HEK293 (cell line): ENCODE measurements at regions not wholly inside any gene's neighbourhood (a gene's known extent, or its start where the extent isn't known, plus 50 kb on each side); places are given as distances from the start of the nearest gene placed in this dataset.

Experiments used
- CTCF ChIA-PET: fragments of 350-600 bp; formaldehyde crosslinking; extraction: SDS; loops from one replicate; lab custom pipeline; 2021; ENCODE audit warnings: antibody characterized with exemption; lab: Yijun Ruan, JAX
- POLR2A ChIA-PET: fragments of 300-600 bp; formaldehyde crosslinking; extraction: SDS; loops from one replicate; lab custom pipeline; 2020; ENCODE audit warnings: antibody characterized with exemption, inconsistent platforms; lab: Yijun Ruan, JAX
- H3K27ac ChIP-seq: fragments of 200-500 bp; sonication (Bioruptor generic); 2 replicates; pipeline ENCODE4 v1.5.1; 2014; ENCODE audit warnings: low read depth, low read length, control low read depth, inconsistent platforms; ENCODE audit errors: extremely low read depth
- H3K36me3 ChIP-seq, 2 experiments: fragments of 200-500 bp in 1 of 2; sonication (Bioruptor generic) in 1 of 2; 1 replicate in 1 of 2; 2 replicates in 1 of 2; pipeline ENCODE4 v1.5.1; 2014 to 2017; ENCODE audit warnings: inconsistent platforms in 2 of 2, low read length in 2 of 2; ENCODE audit not compliant: control insufficient read depth in 2 of 2, insufficient read depth in 1 of 2
- H3K4me1 ChIP-seq: fragments of 200-500 bp; sonication (Bioruptor generic); 2 replicates; pipeline ENCODE4 v1.5.1; 2014; ENCODE audit warnings: mild to moderate bottlenecking, low read length, inconsistent platforms; ENCODE audit not compliant: control insufficient read depth, insufficient read depth
- H3K4me3 ChIP-seq: 2 replicates; pipeline ENCODE4 v1.5.1; 2011; ENCODE audit warnings: low read depth, mild to moderate bottlenecking, control low read depth, low read length, moderate library complexity
- H3K9me3 ChIP-seq: fragments of 200-500 bp; sonication (Bioruptor generic); 2 replicates; pipeline ENCODE4 v1.5.1; 2014; ENCODE audit warnings: low read depth, low read length, inconsistent platforms; ENCODE audit not compliant: control insufficient read depth, insufficient read depth
- PRDM1 ChIP-seq: fragments of 450-650 bp; formaldehyde crosslinking; IDR thresholded peaks from 2 replicates; pipeline ENCODE4; 2016; ENCODE audit warnings: missing biosample characterization, missing genetic modification characterization
- WT1 ChIP-seq: fragments of 450-650 bp; formaldehyde crosslinking; IDR thresholded peaks from 2 replicates; pipeline ENCODE4 v1.5.1; 2016; ENCODE audit warnings: missing biosample characterization, missing genetic modification characterization
- ZBTB20 ChIP-seq: fragments of 450-650 bp; formaldehyde crosslinking; IDR thresholded peaks from 2 replicates; pipeline ENCODE4 v1.5.1; 2016; ENCODE audit warnings: missing biosample characterization, missing genetic modification characterization
- ZNF16 ChIP-seq: fragments of 450-650 bp; formaldehyde crosslinking; IDR thresholded peaks from 2 replicates; pipeline ENCODE4 v1.5.1; 2016; ENCODE audit warnings: low read depth, missing biosample characterization, missing genetic modification characterization
- ZNF274 ChIP-seq, 2 experiments: fragments of 200-500 bp in 1 of 2; fragments of 450-650 bp in 1 of 2; sonication (Bioruptor generic) in 1 of 2; formaldehyde crosslinking in 1 of 2; IDR thresholded peaks; 2 replicates each; pipeline versions ENCODE4 v1.5.1 to v1.6.1; 2014 to 2016; ENCODE audit warnings: borderline replicate concordance in 1 of 2, inconsistent platforms in 1 of 2, low read length in 1 of 2, missing biosample characterization in 1 of 2, missing genetic modification characterization in 1 of 2
- ZNF341 ChIP-seq: fragments of 450-650 bp; formaldehyde crosslinking; IDR thresholded peaks from 2 replicates; pipeline ENCODE4; 2016; ENCODE audit warnings: low read depth, missing biosample characterization, missing genetic modification characterization
- ZNF394 ChIP-seq: fragments of 450-650 bp; formaldehyde crosslinking; IDR thresholded peaks from 2 replicates; pipeline ENCODE4 v1.5.1; 2016; ENCODE audit warnings: missing biosample characterization, missing genetic modification characterization, mild to moderate bottlenecking, moderate library complexity, borderline replicate concordance
- ZNF423 ChIP-seq: fragments of 450-650 bp; formaldehyde crosslinking; IDR thresholded peaks from 2 replicates; pipeline ENCODE4 v1.5.1; 2016; ENCODE audit warnings: missing biosample characterization, missing genetic modification characterization
- TF ChIP-seq, protein P1 (sequence below): fragments of 450-650 bp; formaldehyde crosslinking; IDR thresholded peaks from 2 replicates; pipeline ENCODE4 v1.5.1; 2016; ENCODE audit warnings: missing biosample characterization, missing genetic modification characterization
- TF ChIP-seq, protein P2 (sequence below): fragments of 450-650 bp; formaldehyde crosslinking; IDR thresholded peaks from 2 replicates; pipeline ENCODE4 v1.5.1; 2016; ENCODE audit warnings: missing biosample characterization, missing genetic modification characterization
- TF ChIP-seq, protein P3 (sequence below): fragments of 450-650 bp; formaldehyde crosslinking; IDR thresholded peaks from 2 replicates; pipeline ENCODE4; 2016; ENCODE audit warnings: missing biosample characterization, missing genetic modification characterization
- TF ChIP-seq, protein P4 (sequence below): fragments of 450-650 bp; formaldehyde crosslinking; IDR thresholded peaks from 2 replicates; pipeline ENCODE4 v1.5.0; 2017; ENCODE audit warnings: missing biosample characterization, missing genetic modification characterization, borderline replicate concordance
- TF ChIP-seq, protein P5 (sequence below): fragments of 450-650 bp; IDR thresholded peaks from 2 replicates; pipeline ENCODE4 v1.5.1; 2018; ENCODE audit warnings: missing biosample characterization, mild to moderate bottlenecking, missing genetic modification characterization

DNA sequence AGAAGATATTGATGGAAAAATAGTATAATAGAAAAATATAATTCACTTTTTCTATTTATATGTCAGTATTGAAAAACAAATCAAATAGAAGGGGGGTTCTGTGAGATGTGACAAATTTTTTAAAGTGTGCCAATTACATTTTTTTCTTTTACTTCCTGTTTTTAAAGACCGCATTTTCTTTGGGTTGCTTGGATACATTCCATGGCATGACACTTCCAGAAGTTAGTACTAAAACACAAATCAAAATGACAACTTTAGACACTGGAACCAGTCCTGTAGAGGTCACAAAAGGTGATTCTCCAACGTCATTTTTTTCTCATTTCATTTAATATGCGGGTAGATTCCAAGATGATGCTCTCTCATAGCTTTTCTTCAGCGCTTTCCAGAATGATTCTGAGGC, 116.2 kb upstream of the GNPDA2 start (continued):
- TF ChIP-seq, protein P1, sequence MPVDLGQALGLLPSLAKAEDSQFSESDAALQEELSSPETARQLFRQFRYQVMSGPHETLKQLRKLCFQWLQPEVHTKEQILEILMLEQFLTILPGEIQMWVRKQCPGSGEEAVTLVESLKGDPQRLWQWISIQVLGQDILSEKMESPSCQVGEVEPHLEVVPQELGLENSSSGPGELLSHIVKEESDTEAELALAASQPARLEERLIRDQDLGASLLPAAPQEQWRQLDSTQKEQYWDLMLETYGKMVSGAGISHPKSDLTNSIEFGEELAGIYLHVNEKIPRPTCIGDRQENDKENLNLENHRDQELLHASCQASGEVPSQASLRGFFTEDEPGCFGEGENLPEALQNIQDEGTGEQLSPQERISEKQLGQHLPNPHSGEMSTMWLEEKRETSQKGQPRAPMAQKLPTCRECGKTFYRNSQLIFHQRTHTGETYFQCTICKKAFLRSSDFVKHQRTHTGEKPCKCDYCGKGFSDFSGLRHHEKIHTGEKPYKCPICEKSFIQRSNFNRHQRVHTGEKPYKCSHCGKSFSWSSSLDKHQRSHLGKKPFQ (tag by site-specific recombination): no peak
- TF ChIP-seq ZNF274 (IDR thresholded peaks at IDR 0.05; ENCODE audit: low read length) (no peak), ZNF274 (tag by site-specific recombination; IDR thresholded peaks at IDR 0.05; ENCODE audit: borderline replicate concordance) (no peak)
- TF ChIP-seq, protein P2, sequence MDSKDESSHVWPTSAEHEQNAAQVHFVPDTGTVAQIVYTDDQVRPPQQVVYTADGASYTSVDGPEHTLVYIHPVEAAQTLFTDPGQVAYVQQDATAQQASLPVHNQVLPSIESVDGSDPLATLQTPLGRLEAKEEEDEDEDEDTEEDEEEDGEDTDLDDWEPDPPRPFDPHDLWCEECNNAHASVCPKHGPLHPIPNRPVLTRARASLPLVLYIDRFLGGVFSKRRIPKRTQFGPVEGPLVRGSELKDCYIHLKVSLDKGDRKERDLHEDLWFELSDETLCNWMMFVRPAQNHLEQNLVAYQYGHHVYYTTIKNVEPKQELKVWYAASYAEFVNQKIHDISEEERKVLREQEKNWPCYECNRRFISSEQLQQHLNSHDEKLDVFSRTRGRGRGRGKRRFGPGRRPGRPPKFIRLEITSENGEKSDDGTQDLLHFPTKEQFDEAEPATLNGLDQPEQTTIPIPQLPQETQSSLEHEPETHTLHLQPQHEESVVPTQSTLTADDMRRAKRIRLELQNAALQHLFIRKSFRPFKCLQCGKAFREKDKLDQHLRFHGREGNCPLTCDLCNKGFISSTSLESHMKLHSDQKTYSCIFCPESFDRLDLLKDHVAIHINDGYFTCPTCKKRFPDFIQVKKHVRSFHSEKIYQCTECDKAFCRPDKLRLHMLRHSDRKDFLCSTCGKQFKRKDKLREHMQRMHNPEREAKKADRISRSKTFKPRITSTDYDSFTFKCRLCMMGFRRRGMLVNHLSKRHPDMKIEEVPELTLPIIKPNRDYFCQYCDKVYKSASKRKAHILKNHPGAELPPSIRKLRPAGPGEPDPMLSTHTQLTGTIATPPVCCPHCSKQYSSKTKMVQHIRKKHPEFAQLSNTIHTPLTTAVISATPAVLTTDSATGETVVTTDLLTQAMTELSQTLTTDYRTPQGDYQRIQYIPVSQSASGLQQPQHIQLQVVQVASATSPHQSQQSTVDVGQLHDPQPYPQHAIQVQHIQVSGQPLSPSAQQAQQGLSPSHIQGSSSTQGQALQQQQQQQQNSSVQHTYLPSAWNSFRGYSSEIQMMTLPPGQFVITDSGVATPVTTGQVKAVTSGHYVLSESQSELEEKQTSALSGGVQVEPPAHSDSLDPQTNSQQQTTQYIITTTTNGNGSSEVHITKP (tag by site-specific recombination): no peak
- TF ChIP-seq, all 188 proteins: peak for 0

DNA sequence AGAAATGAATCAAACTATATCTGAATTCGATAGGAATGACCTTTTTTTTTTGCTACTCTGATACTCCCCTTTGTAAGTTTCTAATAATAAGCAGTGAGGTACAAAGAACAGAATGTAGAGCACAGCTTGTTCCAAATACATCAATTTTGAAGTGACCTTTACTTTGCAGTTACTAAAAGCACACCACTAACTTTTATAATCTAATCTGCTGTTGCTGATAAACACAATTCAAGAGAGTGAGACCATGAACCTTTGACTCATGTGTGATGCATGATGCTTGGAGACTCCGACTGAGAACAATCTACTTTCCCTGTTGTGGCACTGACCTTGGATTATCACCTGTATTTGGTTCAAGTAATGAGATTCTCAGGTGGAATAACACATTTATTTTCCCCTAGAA, 91.6 kb upstream of the GNPDA2 start:
- CTCF ChIA-PET: no interaction called here
- Histone ChIP-seq H3K4me3 (no peak overlapping the region), H3K9me3 (no peaks in the 10 kb centered on the region)
- no peak for TF ChIP-seq ZNF16 (tag by site-specific recombination)
- no peak for TF ChIP-seq ZNF341 (tag by site-specific recombination)
- TF ChIP-seq, protein P3, sequence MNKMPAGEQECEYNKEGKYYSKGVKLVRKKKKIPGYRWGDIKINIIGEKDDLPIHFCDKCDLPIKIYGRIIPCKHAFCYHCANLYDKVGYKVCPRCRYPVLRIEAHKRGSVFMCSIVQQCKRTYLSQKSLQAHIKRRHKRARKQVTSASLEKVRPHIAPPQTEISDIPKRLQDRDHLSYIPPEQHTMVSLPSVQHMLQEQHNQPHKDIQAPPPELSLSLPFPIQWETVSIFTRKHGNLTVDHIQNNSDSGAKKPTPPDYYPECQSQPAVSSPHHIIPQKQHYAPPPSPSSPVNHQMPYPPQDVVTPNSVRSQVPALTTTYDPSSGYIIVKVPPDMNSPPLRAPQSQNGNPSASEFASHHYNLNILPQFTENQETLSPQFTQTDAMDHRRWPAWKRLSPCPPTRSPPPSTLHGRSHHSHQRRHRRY (tag by site-specific recombination): no peak
- no peak for TF ChIP-seq ZNF394
- TF ChIP-seq ZNF423 (tag by site-specific recombination): no peak
- TF ChIP-seq PRDM1 (tag by site-specific recombination): no peak
- TF ChIP-seq WT1 (tag by site-specific recombination): no peak
- TF ChIP-seq, protein P4, sequence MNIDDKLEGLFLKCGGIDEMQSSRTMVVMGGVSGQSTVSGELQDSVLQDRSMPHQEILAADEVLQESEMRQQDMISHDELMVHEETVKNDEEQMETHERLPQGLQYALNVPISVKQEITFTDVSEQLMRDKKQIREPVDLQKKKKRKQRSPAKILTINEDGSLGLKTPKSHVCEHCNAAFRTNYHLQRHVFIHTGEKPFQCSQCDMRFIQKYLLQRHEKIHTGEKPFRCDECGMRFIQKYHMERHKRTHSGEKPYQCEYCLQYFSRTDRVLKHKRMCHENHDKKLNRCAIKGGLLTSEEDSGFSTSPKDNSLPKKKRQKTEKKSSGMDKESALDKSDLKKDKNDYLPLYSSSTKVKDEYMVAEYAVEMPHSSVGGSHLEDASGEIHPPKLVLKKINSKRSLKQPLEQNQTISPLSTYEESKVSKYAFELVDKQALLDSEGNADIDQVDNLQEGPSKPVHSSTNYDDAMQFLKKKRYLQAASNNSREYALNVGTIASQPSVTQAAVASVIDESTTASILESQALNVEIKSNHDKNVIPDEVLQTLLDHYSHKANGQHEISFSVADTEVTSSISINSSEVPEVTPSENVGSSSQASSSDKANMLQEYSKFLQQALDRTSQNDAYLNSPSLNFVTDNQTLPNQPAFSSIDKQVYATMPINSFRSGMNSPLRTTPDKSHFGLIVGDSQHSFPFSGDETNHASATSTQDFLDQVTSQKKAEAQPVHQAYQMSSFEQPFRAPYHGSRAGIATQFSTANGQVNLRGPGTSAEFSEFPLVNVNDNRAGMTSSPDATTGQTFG: no peak
- TF ChIP-seq, protein P5, sequence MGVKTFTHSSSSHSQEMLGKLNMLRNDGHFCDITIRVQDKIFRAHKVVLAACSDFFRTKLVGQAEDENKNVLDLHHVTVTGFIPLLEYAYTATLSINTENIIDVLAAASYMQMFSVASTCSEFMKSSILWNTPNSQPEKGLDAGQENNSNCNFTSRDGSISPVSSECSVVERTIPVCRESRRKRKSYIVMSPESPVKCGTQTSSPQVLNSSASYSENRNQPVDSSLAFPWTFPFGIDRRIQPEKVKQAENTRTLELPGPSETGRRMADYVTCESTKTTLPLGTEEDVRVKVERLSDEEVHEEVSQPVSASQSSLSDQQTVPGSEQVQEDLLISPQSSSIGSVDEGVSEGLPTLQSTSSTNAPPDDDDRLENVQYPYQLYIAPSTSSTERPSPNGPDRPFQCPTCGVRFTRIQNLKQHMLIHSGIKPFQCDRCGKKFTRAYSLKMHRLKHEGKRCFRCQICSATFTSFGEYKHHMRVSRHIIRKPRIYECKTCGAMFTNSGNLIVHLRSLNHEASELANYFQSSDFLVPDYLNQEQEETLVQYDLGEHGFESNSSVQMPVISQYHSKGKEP (tag by site-specific recombination): no peak
- no peak for TF ChIP-seq ZBTB20 (tag by site-specific recombination)
- TF ChIP-seq, all 188 proteins: peak for 0
- H3K4me1 ChIP-seq: no peaks in the 10 kb centered on the region
- no peak overlapping the region for H3K27ac ChIP-seq
- H3K36me3 ChIP-seq: no peaks in the 10 kb centered on the region
- POLR2A ChIA-PET: no interaction called here
